Neural cell (in vitro differentiated cells): ENCODE measurements at regions not wholly inside any gene's neighbourhood (a gene's known extent, or its start where the extent isn't known, plus 50 kb on each side); places are given as distances from the start of the nearest gene placed in this dataset.

Source experiments
- H2AFZ ChIP-seq: fragments of 200-600, 300-800 bp; sonication (generic), shearing (Covaris generic); 2 replicates; pipeline ENCODE4 v1.6.0; 2014; ENCODE audit warnings: low read depth, mild to moderate bottlenecking, antibody characterized with exemption, low read length, moderate library complexity
- H3F3A ChIP-seq: fragments of 200-600 bp; shearing (Covaris generic); 2 replicates; pipeline ENCODE4 v1.6.1; 2016; ENCODE audit warnings: mild to moderate bottlenecking, moderate library complexity, mixed read lengths, antibody characterized with exemption, low read length; ENCODE audit not compliant: insufficient read depth, poor library complexity, severe bottlenecking
- H3K27ac ChIP-seq: fragments of 200-600, 300-800 bp; sonication (generic), shearing (Covaris generic); 2 replicates; pipeline ENCODE4 v1.5.1; 2014; ENCODE audit warnings: mild to moderate bottlenecking, low read length, moderate library complexity
- H3K27me3 ChIP-seq: fragments of 300-800, 200-600 bp; sonication (generic), shearing (Covaris generic); 2 replicates; pipeline ENCODE4 v1.6.0; 2014; ENCODE audit warnings: mild to moderate bottlenecking, low read depth, low read length, moderate library complexity; ENCODE audit not compliant: insufficient read depth
- H3K36me3 ChIP-seq: fragments of 300-800, 200-600 bp; sonication (generic), shearing (Covaris generic); 2 replicates; pipeline ENCODE4 v1.5.1; 2014; ENCODE audit warnings: mild to moderate bottlenecking, antibody characterized with exemption, low read length, moderate library complexity; ENCODE audit not compliant: insufficient read depth
- H3K4me2 ChIP-seq: fragments of 300-800, 200-600 bp; sonication (generic), shearing (Covaris generic); 2 replicates; pipeline ENCODE4 v1.6.0; 2014; ENCODE audit warnings: mild to moderate bottlenecking, low read length
- H3K4me3 ChIP-seq: fragments of 300-800, 200-600 bp; sonication (generic), shearing (Covaris generic); 2 replicates; pipeline ENCODE4 v1.5.1; 2014; ENCODE audit warnings: mild to moderate bottlenecking, low read length, moderate library complexity
- H3K79me2 ChIP-seq: fragments of 200-600 bp; shearing (Covaris generic); replicated peaks from 2 replicates; pipeline ENCODE4 v1.6.0; 2014; ENCODE audit warnings: mild to moderate bottlenecking, low read length, moderate library complexity; ENCODE audit not compliant: insufficient read depth
- H3K9ac ChIP-seq: fragments of 300-800, 200-600 bp; sonication (generic), shearing (Covaris generic); 2 replicates; pipeline ENCODE4 v1.6.1; 2016; ENCODE audit warnings: mild to moderate bottlenecking, low read length, mixed read lengths
- H3K9me2 ChIP-seq: fragments of 200-600 bp; shearing (Covaris generic); 2 replicates; pipeline ENCODE4 v1.6.1; 2016; ENCODE audit warnings: mild to moderate bottlenecking, low read length, mixed read lengths; ENCODE audit not compliant: insufficient read depth
- H3K9me3 ChIP-seq: fragments of 200-600, 300-800 bp; sonication (generic), shearing (Covaris generic); 2 replicates; pipeline ENCODE4 v1.6.1; 2016; ENCODE audit warnings: mild to moderate bottlenecking, mixed run types, low read length, moderate library complexity, mixed read lengths
- H4K20me1 ChIP-seq: fragments of 200-600 bp; shearing (Covaris generic); 2 replicates; pipeline ENCODE4 v1.6.1; 2016; ENCODE audit warnings: mild to moderate bottlenecking, mixed run types; ENCODE audit not compliant: insufficient read depth
- CTCF ChIP-seq: fragments of 450-650 bp; IDR thresholded peaks from 2 replicates; pipeline ENCODE4 v1.5.1; 2014; ENCODE audit warnings: antibody characterized with exemption, mild to moderate bottlenecking, moderate library complexity; ENCODE audit not compliant: poor library complexity, severe bottlenecking
- EP300 ChIP-seq: fragments of 450-650 bp; conservative IDR thresholded peaks from 2 replicates; pipeline ENCODE4 v1.6.1; 2014; ENCODE audit warnings: antibody characterized with exemption, mild to moderate bottlenecking, moderate library complexity; ENCODE audit not compliant: poor library complexity, severe bottlenecking
- EZH2 ChIP-seq: fragments of 200-600, 300-800 bp; shearing (Covaris generic), sonication (generic); IDR thresholded peaks from 2 replicates; pipeline ENCODE4 v1.6.1; 2014; ENCODE audit warnings: antibody characterized with exemption, low read length, borderline replicate concordance, mild to moderate bottlenecking; ENCODE audit not compliant: insufficient read depth, poor library complexity, severe bottlenecking
- MXI1 ChIP-seq: fragments of 450-650 bp; conservative IDR thresholded peaks from 2 replicates; pipeline ENCODE4 v1.6.1; 2014; ENCODE audit warnings: antibody characterized with exemption, mild to moderate bottlenecking; ENCODE audit not compliant: poor library complexity, severe bottlenecking
- POLR2AphosphoS5 ChIP-seq: IDR thresholded peaks from 2 replicates; pipeline ENCODE4 v1.6.1; 2012
- RAD21 ChIP-seq: fragments of 450-650 bp; conservative IDR thresholded peaks from 2 replicates; pipeline ENCODE4 v1.6.1; 2014; ENCODE audit warnings: antibody characterized with exemption, mild to moderate bottlenecking, moderate library complexity
- SMC3 ChIP-seq: fragments of 450-650 bp; conservative IDR thresholded peaks from 2 replicates; pipeline ENCODE4 v1.6.1; 2014; ENCODE audit warnings: antibody characterized with exemption, mild to moderate bottlenecking, moderate library complexity; ENCODE audit not compliant: poor library complexity
- TAF1 ChIP-seq: IDR thresholded peaks from 2 replicates; pipeline ENCODE4 v1.6.1; 2012; ENCODE audit warnings: low read depth
- TF ChIP-seq, protein P1 (sequence below): IDR thresholded peaks from 2 replicates; pipeline ENCODE4 v1.6.1; 2012; ENCODE audit warnings: borderline replicate concordance

DNA sequence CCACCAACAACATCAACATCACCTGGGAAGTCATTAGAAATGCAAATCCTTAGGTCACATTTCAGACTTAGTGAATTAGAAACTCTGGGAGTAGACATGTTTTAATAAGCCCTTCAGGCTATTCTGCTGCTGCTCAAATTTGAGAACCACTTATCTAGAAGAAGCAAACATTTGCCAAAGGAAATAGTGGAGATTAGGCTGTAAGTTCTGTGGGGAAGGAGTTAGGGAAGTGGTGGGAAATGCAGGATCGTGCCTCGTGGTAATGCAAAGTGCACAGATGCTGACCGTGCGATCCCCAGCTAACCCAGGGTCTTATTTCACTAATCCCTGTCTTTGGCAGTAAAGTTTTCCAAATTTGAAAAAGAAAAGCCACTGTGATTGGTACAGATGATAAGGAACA is 328.5 kb downstream of the EPM2A start:
- Histone ChIP-seq H3K27me3 (no peaks in the 10 kb centered on the region), H3K9me3 (no peaks in the 10 kb centered on the region), H3K4me2 (no peak overlapping the region), H4K20me1 (no peaks in the 10 kb centered on the region), H3K4me3 (no peak overlapping the region), H2AFZ (no peak overlapping the region), H3K27ac (no peak overlapping the region), H3K79me2 (no peaks in the 10 kb centered on the region), H3K9ac (no peak overlapping the region), H3K9me2 (no peaks in the 10 kb centered on the region), H3K36me3 (no peaks in the 10 kb centered on the region), H3F3A (no peaks in the 10 kb centered on the region)
- no peak for TF ChIP-seq SMC3
- TF ChIP-seq EP300 = no peak
- no peak for TF ChIP-seq RAD21
- TF ChIP-seq TAF1 = no peak
- TF ChIP-seq MXI1 = no peak

DNA sequence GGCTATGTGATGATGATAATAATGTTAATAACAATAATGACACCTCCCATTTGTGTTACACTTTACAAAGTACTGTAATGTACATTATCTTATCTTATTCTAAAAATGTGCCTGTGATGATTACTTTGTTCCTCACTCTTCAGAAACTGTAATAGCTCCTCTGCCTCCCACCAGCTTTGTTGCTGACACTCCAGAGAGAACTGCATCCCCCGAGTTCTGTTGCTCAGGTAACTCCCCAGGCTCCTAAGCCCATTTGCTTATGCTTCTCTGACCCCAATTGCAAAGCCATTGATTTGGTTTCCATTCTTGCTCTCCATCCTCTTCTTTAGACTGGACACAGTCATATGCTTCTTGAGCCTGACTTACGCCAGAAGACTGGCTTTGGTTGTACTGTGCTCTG is 319.7 kb downstream of the EPM2A start:
- H3K9me2 ChIP-seq = no peaks in the 10 kb centered on the region
- no peaks in the 10 kb centered on the region for H3K9me3 ChIP-seq
- H4K20me1 ChIP-seq = no peaks in the 10 kb centered on the region
- H3K36me3 ChIP-seq = no peaks in the 10 kb centered on the region
- H2AFZ ChIP-seq = no peak overlapping the region
- H3F3A ChIP-seq = no peaks in the 10 kb centered on the region
- H3K27me3 ChIP-seq = no peaks in the 10 kb centered on the region
- no peak overlapping the region for H3K4me2 ChIP-seq
- H3K9ac ChIP-seq = no peak overlapping the region
- H3K79me2 ChIP-seq = no peaks in the 10 kb centered on the region
- H3K4me3 ChIP-seq = no peak overlapping the region
- no peak overlapping the region for H3K27ac ChIP-seq
- TF ChIP-seq EP300 (no peak), POLR2AphosphoS5 (no peak), CTCF (no peak), SMC3 (no peak), RAD21 (no peak), EZH2 (no peak), MXI1 (no peak), TAF1 (no peak)
- TF ChIP-seq, protein P1, sequence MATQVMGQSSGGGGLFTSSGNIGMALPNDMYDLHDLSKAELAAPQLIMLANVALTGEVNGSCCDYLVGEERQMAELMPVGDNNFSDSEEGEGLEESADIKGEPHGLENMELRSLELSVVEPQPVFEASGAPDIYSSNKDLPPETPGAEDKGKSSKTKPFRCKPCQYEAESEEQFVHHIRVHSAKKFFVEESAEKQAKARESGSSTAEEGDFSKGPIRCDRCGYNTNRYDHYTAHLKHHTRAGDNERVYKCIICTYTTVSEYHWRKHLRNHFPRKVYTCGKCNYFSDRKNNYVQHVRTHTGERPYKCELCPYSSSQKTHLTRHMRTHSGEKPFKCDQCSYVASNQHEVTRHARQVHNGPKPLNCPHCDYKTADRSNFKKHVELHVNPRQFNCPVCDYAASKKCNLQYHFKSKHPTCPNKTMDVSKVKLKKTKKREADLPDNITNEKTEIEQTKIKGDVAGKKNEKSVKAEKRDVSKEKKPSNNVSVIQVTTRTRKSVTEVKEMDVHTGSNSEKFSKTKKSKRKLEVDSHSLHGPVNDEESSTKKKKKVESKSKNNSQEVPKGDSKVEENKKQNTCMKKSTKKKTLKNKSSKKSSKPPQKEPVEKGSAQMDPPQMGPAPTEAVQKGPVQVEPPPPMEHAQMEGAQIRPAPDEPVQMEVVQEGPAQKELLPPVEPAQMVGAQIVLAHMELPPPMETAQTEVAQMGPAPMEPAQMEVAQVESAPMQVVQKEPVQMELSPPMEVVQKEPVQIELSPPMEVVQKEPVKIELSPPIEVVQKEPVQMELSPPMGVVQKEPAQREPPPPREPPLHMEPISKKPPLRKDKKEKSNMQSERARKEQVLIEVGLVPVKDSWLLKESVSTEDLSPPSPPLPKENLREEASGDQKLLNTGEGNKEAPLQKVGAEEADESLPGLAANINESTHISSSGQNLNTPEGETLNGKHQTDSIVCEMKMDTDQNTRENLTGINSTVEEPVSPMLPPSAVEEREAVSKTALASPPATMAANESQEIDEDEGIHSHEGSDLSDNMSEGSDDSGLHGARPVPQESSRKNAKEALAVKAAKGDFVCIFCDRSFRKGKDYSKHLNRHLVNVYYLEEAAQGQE = no peak

DNA sequence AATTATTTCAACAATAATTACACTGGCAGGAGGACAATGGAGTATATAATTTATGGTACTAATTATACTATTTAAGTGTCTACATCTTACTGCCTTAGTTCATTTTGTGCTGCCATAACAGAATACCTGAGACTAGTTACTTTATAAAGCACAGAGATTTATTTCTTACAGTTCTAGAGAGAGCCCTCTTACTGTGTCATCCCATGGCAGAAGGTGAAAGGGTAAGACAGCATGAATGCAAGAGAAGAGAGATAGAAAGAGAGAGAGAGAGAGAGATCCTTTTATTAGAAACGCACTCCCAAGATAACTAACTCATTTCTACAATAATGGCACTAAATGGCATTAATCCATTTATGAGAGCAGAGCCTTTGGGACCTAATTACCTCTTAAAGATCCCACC is 314.7 kb downstream of the EPM2A start:
- Histone ChIP-seq H3K27me3 (no peaks in the 10 kb centered on the region), H4K20me1 (no peaks in the 10 kb centered on the region), H3F3A (no peaks in the 10 kb centered on the region), H3K4me2 (no peak overlapping the region), H3K4me3 (no peak overlapping the region), H3K9ac (no peak overlapping the region), H3K9me3 (no peaks in the 10 kb centered on the region), H3K79me2 (no peaks in the 10 kb centered on the region), H3K27ac (no peak overlapping the region), H3K36me3 (no peaks in the 10 kb centered on the region), H2AFZ (no peak overlapping the region), H3K9me2 (no peaks in the 10 kb centered on the region)
- TF ChIP-seq MXI1 = no peak
- no peak for TF ChIP-seq SMC3
- no peak for TF ChIP-seq POLR2AphosphoS5
- TF ChIP-seq RAD21 = no peak
- no peak for TF ChIP-seq TAF1
- TF ChIP-seq EP300 = no peak
